H1 (cell line): ENCODE measurements at regions not wholly inside any gene's neighbourhood (a gene's known extent, or its start where the extent isn't known, plus 50 kb on each side); places are given as distances from the start of the nearest gene placed in this dataset.

Experiments
- CTCF ChIA-PET: fragments of 300-600 bp; sonication (Branson Sonifier 250); formaldehyde crosslinking; loops from one replicate; lab custom pipeline; 2021; ENCODE audit not compliant: partially characterized antibody; lab: Charles Lee
- POLR2A ChIA-PET: fragments of 300-600 bp; sonication (Branson Sonifier 250); formaldehyde crosslinking; loops from one replicate; lab custom pipeline; 2021; ENCODE audit warnings: inconsistent platforms; ENCODE audit not compliant: partially characterized antibody; lab: Charles Lee
- DNase-seq, 2 experiments: peaks; one replicate each; pipeline versions ENCODE4 v3.0.0 to v3.0.0-alpha.2; 2010 to 2022; ENCODE audit warnings: low spot score in 2 of 2, low read depth in 1 of 2, mixed read lengths in 1 of 2
- FAIRE-seq: peaks from 2 replicates; lab custom pipeline; 2011; peaks lifted over from hg19 to GRCh38; lab: Jason Lieb, UNC
- H2AFZ ChIP-seq: 2 replicates; pipeline ENCODE4 v1.8.1; 2012; ENCODE audit warnings: low read length, inconsistent platforms
- H2AK5ac ChIP-seq: 2 replicates; pipeline ENCODE4 v1.6.1; 2013; ENCODE audit warnings: low read depth, low read length
- H2BK120ac ChIP-seq: replicated peaks from 2 replicates; pipeline ENCODE3; 2013; ENCODE audit warnings: low read depth, low read length, inconsistent platforms
- H2BK12ac ChIP-seq: 2 replicates; pipeline ENCODE4 v1.6.1; 2013; ENCODE audit warnings: low read depth, low read length
- H2BK15ac ChIP-seq: 2 replicates; pipeline ENCODE4 v1.6.1; 2013; ENCODE audit warnings: low read length
- H2BK20ac ChIP-seq: 2 replicates; pipeline ENCODE4 v1.6.1; 2013; ENCODE audit warnings: low read length
- H2BK5ac ChIP-seq: 2 replicates; pipeline ENCODE4 v1.6.1; 2013; ENCODE audit warnings: low read depth, low read length
- H3K14ac ChIP-seq: 2 replicates; pipeline ENCODE4 v1.6.1; 2013; ENCODE audit warnings: inconsistent platforms; ENCODE audit not compliant: insufficient read length
- H3K18ac ChIP-seq: 2 replicates; pipeline ENCODE4 v1.6.1; 2013; ENCODE audit warnings: low read length; ENCODE audit errors: extremely low read depth
- H3K23ac ChIP-seq: 2 replicates; pipeline ENCODE4 v1.6.1; 2013; ENCODE audit warnings: inconsistent platforms; ENCODE audit not compliant: insufficient read length
- H3K23me2 ChIP-seq: 2 replicates; pipeline ENCODE4 v1.6.1; 2013; ENCODE audit warnings: low read depth, low read length
- H3K27ac ChIP-seq: 2 replicates; pipeline ENCODE4 v1.6.1; 2011; ENCODE audit warnings: low read depth, low read length, inconsistent platforms
- H3K27me3 ChIP-seq, 4 experiments: replicated peaks in 1 of 4; 1 replicate in 1 of 4; 2 replicates in 3 of 4; pipeline versions ENCODE4 v1.6.1 to v1.8.1; 2011 to 2013; ENCODE audit warnings: low read length in 3 of 4, mild to moderate bottlenecking in 3 of 4, inconsistent platforms in 2 of 4, mixed read lengths in 2 of 4, moderate library complexity in 1 of 4; ENCODE audit not compliant: control insufficient read depth in 3 of 4, insufficient read depth in 3 of 4; ENCODE audit errors: extremely low read depth in 1 of 4
- H3K36me3 ChIP-seq, 4 experiments: 2 replicates each; pipeline versions ENCODE4 v1.6.1 to v1.8.1; 2011 to 2013; ENCODE audit warnings: mild to moderate bottlenecking in 4 of 4, low read length in 3 of 4, moderate library complexity in 2 of 4, control low read depth in 1 of 4, inconsistent platforms in 1 of 4; ENCODE audit not compliant: insufficient read depth in 4 of 4, control insufficient read depth in 2 of 4
- H3K4ac ChIP-seq: replicated peaks from 2 replicates; pipeline ENCODE3; 2013; ENCODE audit warnings: low read length, low read depth, mixed read lengths, inconsistent platforms; ENCODE audit not compliant: insufficient read length
- H3K4me1 ChIP-seq, 4 experiments: replicated peaks in 1 of 4; 1 replicate in 1 of 4; 2 replicates in 3 of 4; pipeline versions ENCODE4 v1.6.1 to v1.8.1; 2011 to 2013; ENCODE audit warnings: low read length in 3 of 4, inconsistent platforms in 2 of 4, mixed read lengths in 1 of 4; ENCODE audit not compliant: insufficient read depth in 4 of 4, control insufficient read depth in 3 of 4
- H3K4me2 ChIP-seq, 2 experiments: 2 replicates each; pipeline versions ENCODE4 v1.6.1 to v1.8.1; 2011 to 2013; ENCODE audit warnings: low read depth in 2 of 2, low read length in 2 of 2, control low read depth in 1 of 2, inconsistent platforms in 1 of 2, mild to moderate bottlenecking in 1 of 2; ENCODE audit not compliant: insufficient read depth in 1 of 2
- H3K4me3 ChIP-seq, 4 experiments: fragments of 200-600, 300-600 bp in 1 of 4; sonication (generic), shearing (Covaris generic), sonication (Bioruptor Twin) in 1 of 4; 2 replicates each; pipeline versions ENCODE4 v1.5.1 to v1.8.1; 2011 to 2016; ENCODE audit warnings: low read length in 4 of 4, low read depth in 3 of 4, control low read depth in 2 of 4, inconsistent platforms in 2 of 4, mild to moderate bottlenecking in 2 of 4, mixed read lengths in 1 of 4, moderate library complexity in 1 of 4; ENCODE audit not compliant: insufficient read depth in 2 of 4; ENCODE audit errors: extremely low read depth in 1 of 4
- H3K56ac ChIP-seq: replicated peaks from 2 replicates; pipeline ENCODE3; 2013; ENCODE audit warnings: low read depth, mild to moderate bottlenecking, mixed read lengths, low read length, inconsistent platforms; ENCODE audit not compliant: insufficient read length
- H3K79me1 ChIP-seq: 2 replicates; pipeline ENCODE4 v1.6.1; 2013; ENCODE audit warnings: low read depth, low read length, control low read depth
- H3K79me2 ChIP-seq, 2 experiments: 2 replicates each; pipeline versions ENCODE4 v1.6.1 to v1.8.1; 2012 to 2013; ENCODE audit warnings: low read length in 2 of 2, mild to moderate bottlenecking in 2 of 2, inconsistent platforms in 1 of 2; ENCODE audit not compliant: insufficient read depth in 2 of 2, control insufficient read depth in 1 of 2
- H3K9ac ChIP-seq, 4 experiments: replicated peaks in 1 of 4; 1 replicate in 1 of 4; 2 replicates in 3 of 4; pipeline versions ENCODE4 v1.6.1 to v1.8.1; 2011 to 2013; ENCODE audit warnings: low read depth in 3 of 4, low read length in 3 of 4, control low read depth in 2 of 4, mild to moderate bottlenecking in 2 of 4, moderate library complexity in 2 of 4, inconsistent platforms in 1 of 4; ENCODE audit errors: extremely low read depth in 1 of 4
- H3K9me3 ChIP-seq, 2 experiments: 2 replicates each; pipeline versions ENCODE4 v1.6.1 to v1.8.1; 2012 to 2013; ENCODE audit warnings: mild to moderate bottlenecking in 2 of 2, moderate library complexity in 2 of 2, control low read depth in 1 of 2, inconsistent platforms in 1 of 2, low read depth in 1 of 2, low read length in 1 of 2, mixed read lengths in 1 of 2; ENCODE audit not compliant: insufficient read depth in 2 of 2
- H4K20me1 ChIP-seq, 2 experiments: replicated peaks in 1 of 2; 2 replicates each; pipeline versions ENCODE3 to v1.8.1; 2011 to 2013; ENCODE audit warnings: inconsistent platforms in 2 of 2, low read length in 2 of 2, mild to moderate bottlenecking in 1 of 2; ENCODE audit not compliant: insufficient read depth in 2 of 2, control insufficient read depth in 1 of 2
- H4K5ac ChIP-seq: 2 replicates; pipeline ENCODE4 v1.6.1; 2013; ENCODE audit warnings: low read length, low read depth, mixed read lengths, inconsistent platforms; ENCODE audit not compliant: insufficient read length
- H4K8ac ChIP-seq: 2 replicates; pipeline ENCODE4 v1.8.0; 2013; ENCODE audit warnings: mild to moderate bottlenecking, moderate library complexity, low read length, inconsistent platforms; ENCODE audit not compliant: insufficient read depth; ENCODE audit errors: extremely low read depth
- H4K91ac ChIP-seq: replicated peaks from 2 replicates; pipeline ENCODE3; 2013; ENCODE audit warnings: low read length, mixed read lengths, inconsistent platforms; ENCODE audit not compliant: insufficient read length
- CREB1 ChIP-seq: IDR thresholded peaks from 2 replicates; pipeline ENCODE4 v1.6.1; 2012; ENCODE audit warnings: inconsistent platforms
- HDAC6 ChIP-seq: IDR thresholded peaks from one replicate; pipeline ENCODE4 v1.7.1; 2012; ENCODE audit warnings: low read depth, mild to moderate bottlenecking, inconsistent platforms, low read length, moderate library complexity
- POLR2AphosphoS5 ChIP-seq: IDR thresholded peaks from 2 replicates; pipeline ENCODE4 v1.6.1; 2011; ENCODE audit warnings: low read depth, low read length
- TEAD4 ChIP-seq: IDR thresholded peaks from 2 replicates; pipeline ENCODE4 v1.6.1; 2012; ENCODE audit warnings: low read depth, low read length, inconsistent platforms, mixed read lengths
- WGBS, 2 experiments: shearing (Covaris generic) in 1 of 2; methylation state at CpG; one replicate each; pipeline versions ENCODE4 v1.1.6 to v1.1.7; 2013 to 2015; ENCODE audit warnings: low lambda C conversion rate in 2 of 2, mixed read lengths in 2 of 2, inconsistent platforms in 1 of 2, low coverage in 1 of 2, missing lambda C conversion rate in 1 of 2; ENCODE audit not compliant: insufficient replicate concordance in 2 of 2, insufficient coverage in 1 of 2, insufficient read length in 1 of 2; ENCODE audit errors: extremely low coverage in 1 of 2, missing lambda C conversion rate in 1 of 2; 5-methylcytosine and 5-hydroxymethylcytosine counted together

DNA sequence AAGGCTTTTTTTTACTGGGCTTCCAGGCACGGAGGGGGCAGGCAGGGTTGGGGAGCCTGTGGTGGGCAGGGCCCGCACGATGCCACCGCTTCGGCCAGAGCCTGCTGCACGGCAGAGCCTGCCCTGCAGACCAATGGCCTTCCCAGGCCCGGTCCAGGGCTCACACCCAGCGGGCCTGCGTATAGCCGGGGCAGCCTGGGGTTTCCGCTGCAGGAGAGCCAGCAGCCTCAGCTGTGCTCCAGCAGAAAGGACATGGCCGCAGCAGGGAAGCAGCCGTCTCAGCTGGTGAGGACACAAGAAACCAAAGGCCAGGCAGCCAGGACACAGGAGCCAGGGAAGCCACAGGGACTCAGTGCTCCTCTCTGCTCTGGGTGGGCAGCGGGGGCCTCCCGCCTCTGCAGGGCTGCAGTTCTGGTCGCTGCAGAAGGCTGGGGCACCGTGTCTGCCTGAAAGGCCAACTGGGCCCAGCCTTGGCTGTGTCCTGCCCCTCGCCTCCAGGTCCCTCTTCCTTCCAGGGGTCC, 90.6 kb downstream of the TTLL2 start:
- no peak overlapping the region for H3K56ac ChIP-seq
- no peak overlapping the region for H2AFZ ChIP-seq
- ChIA-PET CTCF (interaction anchor here (1.4 kb wide), 1 partner anchor 19 kb away, joined by 5 read pairs; no protein-coding TSS in a partner anchor), POLR2A (interaction anchor here (0.8 to 1.3 kb wide), 2 partner anchors 11 to 56 kb away, joined by 3 to 4 read pairs; no protein-coding TSS in a partner anchor)
- no peak overlapping the region for H3K14ac ChIP-seq
- H2BK20ac ChIP-seq: no peak overlapping the region
- 0 out of 2 replicates have a peak overlapping the region, but pooled peaks have one; percentile 22 for H2BK12ac ChIP-seq
- no peak overlapping the region for H2AK5ac ChIP-seq
- no peak overlapping the region for H3K4me2 ChIP-seq
- no peaks in the 10 kb centered on the region for H4K20me1 ChIP-seq
- WGBS, 2 experiments: 92% methylated on average over 16 of the region's 18 CpGs; no CpG with 5 or more reads in 1 of the 2 experiments
- peak overlapping the region; percentile 49; the same call in 1 of the 2 replicates for H2BK15ac ChIP-seq
- no peak overlapping the region; the same call in 1 of the 2 replicates for H4K8ac ChIP-seq
- H3K23ac ChIP-seq: no peak overlapping the region
- peaks cover 3 to 9% (median 5%) of the 10 kb centered on the region in 4 experiments; a peak in 5 of 7 replicates for H3K4me1 ChIP-seq
- H3K36me3 ChIP-seq: no peaks in the 10 kb centered on the region; a peak in 1 of 8 replicates
- FAIRE-seq (no peak), DNase-seq (peak in 1 of 2 experiments; percentile 48)
- H2BK5ac ChIP-seq: no peak overlapping the region
- no peaks in the 10 kb centered on the region for H3K27me3 ChIP-seq
- H3K4ac ChIP-seq: no peak overlapping the region
- H3K9me3 ChIP-seq: no peaks in the 10 kb centered on the region
- no peak for TF ChIP-seq HDAC6
- no peak for TF ChIP-seq CREB1
- TF ChIP-seq POLR2AphosphoS5: no peak
- no peak for TF ChIP-seq TEAD4
- no peaks in the 10 kb centered on the region for H3K23me2 ChIP-seq
- no peaks in the 10 kb centered on the region for H3K79me2 ChIP-seq
- no peak overlapping the region for H3K4me3 ChIP-seq
- no peak overlapping the region for H3K9ac ChIP-seq
- no peak overlapping the region for H3K18ac ChIP-seq
- no peaks in the 10 kb centered on the region for H3K79me1 ChIP-seq
- no peak overlapping the region for H3K27ac ChIP-seq
- H2BK120ac ChIP-seq: no peak overlapping the region
- peak overlapping the region; percentile 44 for H4K91ac ChIP-seq
- no peak overlapping the region for H4K5ac ChIP-seq
